ENCODE measurements at regions not wholly inside any gene's neighbourhood (a gene's known extent, or its start where the extent isn't known, plus 50 kb on each side); places are given as distances from the start of the nearest gene placed in this dataset.

DNA sequence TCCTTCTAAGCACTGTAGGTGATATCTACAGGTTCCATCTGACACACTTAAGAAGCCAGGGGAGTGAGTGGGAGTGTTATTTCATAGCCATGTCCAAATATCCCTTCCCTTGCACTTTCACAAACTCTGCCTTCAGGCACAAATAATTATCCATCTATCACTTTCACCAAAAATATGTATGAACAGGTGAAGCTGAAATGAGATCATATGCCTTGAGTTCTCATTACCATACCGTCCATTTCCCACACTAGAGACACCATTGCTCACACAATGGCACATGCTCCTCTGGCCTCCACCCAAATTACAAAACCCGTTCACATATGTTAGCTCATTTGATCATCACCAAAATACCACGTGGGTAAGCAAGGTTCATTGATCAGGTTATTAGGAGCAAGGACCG is 151.9 kb upstream of the BNIP2 start:
- H3K4me3 ChIP-seq (ENCODE audit: low read length), result no peak overlapping the region
- DNase-seq (ENCODE audit: low read depth, low spot score), result no peak

DNA sequence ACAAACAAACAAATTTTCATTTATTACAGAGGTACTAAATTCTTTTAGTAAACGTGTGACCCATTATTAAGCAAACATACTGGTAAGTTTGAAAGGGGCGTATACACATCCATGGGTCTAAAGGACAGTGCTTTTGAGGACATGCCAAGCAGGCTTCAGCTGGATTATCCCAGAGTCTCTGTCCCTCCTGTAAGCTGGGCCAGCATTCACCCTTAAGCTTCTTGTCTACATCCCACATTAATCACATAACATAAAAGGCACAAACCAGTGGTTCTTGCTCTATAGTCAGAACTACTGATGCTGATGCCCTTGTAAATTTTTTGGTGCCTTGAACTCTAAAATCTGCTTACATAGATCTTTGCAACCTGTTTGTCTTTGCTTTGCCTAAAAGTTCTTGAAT is 150.8 kb upstream of the BNIP2 start:
- no peak for DNase-seq (ENCODE audit: low read depth, low spot score)
- H3K4me3 ChIP-seq (ENCODE audit: low read length), result no peak overlapping the region

DNA sequence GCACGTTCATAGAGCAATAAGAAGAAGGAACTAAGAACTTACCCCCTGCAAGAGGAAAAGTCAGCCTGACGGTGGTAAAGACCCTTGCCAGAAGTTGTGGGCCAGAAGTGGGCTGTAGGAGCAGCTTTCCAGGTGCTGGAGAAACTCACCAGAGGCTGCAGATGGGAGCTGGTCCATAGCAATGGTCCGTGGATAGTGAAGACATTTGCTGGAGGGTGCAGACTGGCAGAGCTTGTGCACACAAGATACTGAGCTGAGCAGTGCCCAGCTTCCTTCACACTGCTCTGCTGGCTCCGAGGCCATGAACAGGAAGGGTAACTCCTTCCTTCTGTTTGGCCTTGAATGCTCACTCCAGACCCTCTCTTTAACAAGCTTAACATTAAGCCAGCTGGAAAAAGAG is 149.8 kb upstream of the BNIP2 start:
- DNase-seq (ENCODE audit: low read depth, low spot score), result no peak
- H3K4me3 ChIP-seq (ENCODE audit: low read length), result no peak overlapping the region

DNA sequence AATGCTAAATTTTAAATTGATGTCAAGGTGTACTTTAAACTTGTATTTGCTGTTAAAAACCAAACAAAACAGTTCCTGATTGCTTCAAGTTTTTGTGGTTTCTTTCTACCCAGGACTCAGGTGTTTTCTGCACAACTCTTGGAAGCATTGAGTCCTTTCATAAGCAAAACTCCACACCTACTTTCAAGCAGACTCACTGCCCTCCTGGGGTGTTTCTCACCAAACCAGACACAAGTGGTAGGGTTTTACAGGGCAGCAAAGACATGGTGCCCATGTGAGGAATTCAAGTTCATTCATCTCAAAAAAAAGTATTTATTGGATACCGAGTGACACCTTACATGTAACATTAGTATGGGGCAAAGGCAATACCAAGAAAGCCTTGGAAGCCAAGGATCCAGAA is 146.7 kb upstream of the BNIP2 start:
- peak; percentile 47 for DNase-seq (ENCODE audit: low read depth, low spot score)
- no peak overlapping the region for H3K4me3 ChIP-seq (ENCODE audit: low read length)

DNA sequence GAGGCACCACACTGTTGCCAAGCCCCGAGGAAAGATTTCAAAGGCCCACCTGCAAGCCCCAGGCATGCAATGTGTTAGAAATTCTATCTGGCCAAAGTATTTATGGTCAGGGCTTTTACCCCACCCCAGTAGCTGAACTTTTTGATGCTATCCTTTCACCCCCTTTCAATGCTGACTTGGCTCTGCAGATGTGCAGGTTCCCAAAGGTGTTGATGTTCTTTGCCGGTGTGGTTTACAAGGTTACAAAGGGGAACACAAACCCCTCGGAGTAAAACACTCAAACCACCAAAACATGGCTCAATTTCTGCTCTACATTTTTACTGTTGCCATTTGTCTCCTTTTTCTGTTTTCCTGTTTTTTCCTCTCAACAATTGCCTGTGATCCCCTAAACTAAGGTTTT is 145.4 kb upstream of the BNIP2 start:
- peak; percentile 53 for DNase-seq (ENCODE audit: low read depth, low spot score)
- H3K4me3 ChIP-seq (ENCODE audit: low read length), result no peak overlapping the region

DNA sequence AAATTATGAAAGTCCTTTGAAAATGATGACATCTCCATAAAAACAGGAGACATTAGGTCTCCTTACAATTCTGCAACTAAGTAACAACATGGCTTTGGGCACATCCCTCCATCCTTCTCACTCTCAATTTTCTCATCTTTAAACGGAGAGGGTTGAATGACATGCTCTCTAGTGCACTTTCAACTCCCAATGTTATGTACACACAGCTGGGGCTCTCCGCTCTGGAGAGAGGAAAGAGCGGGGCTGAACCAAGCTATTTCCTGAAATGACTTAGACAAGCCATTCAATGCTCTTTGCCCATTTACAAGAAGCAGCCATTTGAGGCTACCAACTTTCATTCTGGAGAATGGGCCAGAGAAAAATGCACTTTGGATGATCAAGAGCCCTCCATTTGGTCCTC is 144.2 kb upstream of the BNIP2 start:
- no peak overlapping the region for H3K4me3 ChIP-seq (ENCODE audit: low read length)
- DNase-seq (ENCODE audit: low read depth, low spot score), result no peak

DNA sequence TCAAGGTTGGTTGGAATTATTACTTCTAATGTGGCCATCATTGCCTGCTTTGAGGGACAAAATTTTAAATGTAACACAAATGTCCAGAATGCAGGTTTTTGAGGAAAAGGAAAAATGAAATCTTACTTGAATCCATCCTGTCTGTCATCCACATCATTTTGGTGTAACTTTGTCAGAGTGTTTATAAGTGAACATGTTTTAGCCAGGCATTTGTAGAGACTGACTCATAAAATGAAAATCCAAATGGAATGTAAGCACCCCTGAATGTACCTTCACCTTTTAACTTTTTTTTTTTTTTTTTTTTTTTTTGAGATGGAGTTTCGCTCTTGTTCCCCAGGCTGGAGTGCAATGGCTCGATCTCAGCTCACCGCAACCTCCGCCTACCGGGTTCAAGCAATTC is 141.8 kb upstream of the BNIP2 start:
- no peak for DNase-seq (ENCODE audit: low read depth, low spot score)
- H3K4me3 ChIP-seq (ENCODE audit: low read length), result no peak overlapping the region

DNA sequence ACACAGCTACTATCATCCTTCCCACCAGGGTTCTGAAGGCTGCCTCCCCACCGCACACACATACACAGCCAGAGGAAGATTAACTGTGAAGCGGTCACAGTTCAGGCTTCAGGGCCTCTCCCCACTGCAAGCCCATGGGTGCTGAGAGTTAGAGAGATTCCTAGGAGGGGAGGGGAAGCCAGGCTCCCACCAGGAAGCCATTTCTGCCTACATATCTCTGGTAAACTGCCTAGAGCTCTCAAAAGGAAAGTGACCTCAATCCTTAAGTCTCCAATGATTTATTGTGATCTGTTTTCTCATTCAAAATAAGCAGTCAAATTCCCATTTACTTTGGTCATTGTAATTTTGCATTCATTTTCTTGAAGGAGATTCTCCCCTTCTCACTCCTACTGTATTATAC is 141.0 kb upstream of the BNIP2 start:
- no peak overlapping the region for H3K4me3 ChIP-seq (ENCODE audit: low read length)
- no peak for DNase-seq (ENCODE audit: low read depth, low spot score)

DNA sequence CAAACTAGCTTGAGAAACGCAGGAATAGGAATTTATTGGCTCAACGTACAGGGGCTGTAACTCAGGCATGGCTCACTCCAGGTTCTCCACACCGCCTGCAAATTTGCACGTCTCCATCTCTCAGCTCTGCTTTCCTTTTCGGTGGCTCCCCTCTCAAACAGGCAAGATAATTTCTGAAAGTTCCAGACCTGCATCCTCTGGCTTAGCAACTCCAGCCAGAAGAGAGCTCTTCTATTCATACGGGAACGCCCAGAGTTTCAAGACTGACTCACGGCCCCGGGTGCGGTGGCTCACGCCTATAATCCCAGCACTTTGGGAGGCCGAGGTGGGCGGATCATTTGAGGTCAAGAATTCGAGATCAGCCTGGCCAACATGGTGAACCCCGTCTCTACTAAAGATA is 139.7 kb upstream of the BNIP2 start:
- DNase-seq (ENCODE audit: low read depth, low spot score), result no peak
- H3K4me3 ChIP-seq (ENCODE audit: low read length), result no peak overlapping the region

DNA sequence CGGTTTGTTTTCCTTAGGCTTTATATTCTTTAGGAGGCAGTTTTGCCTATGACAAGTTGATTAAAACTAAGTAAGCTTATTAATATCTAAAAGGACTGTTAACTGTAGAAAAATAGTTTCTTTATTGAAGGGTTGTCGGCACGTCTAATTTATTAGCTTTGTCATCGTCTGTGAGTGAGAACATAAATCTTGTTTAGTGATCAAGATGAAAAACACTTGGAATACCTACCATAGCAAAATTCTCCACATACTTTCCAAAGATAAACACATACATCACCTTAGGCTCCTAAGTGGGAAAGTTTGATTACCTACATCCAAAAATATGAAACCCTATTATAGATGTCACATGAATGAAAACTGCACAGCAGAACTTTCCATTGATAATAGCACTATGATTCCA is 139.1 kb upstream of the BNIP2 start:
- H3K4me3 ChIP-seq (ENCODE audit: low read length), result no peak overlapping the region
- DNase-seq (ENCODE audit: low read depth, low spot score), result no peak

DNA sequence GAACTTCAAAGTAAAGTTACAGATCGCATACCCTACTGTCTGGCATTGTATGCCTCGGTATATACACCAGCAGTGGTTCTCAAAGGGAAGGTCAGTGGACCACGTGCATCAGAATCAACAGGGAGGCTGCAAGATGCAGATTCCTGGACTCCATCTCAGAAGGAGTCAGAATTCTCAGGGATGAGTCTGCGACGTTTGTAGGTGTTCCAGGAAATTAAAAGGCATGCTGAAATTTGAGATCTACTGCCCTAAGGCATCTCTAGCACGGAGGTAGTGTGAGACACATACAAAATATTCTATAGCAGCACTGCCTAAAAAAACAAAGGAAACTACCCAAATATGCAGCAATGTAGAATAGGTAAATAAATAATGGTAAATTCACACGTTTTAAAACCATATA is 136.8 kb upstream of the BNIP2 start:
- H3K4me3 ChIP-seq (ENCODE audit: low read length), result no peak overlapping the region
- no peak for DNase-seq (ENCODE audit: low read depth, low spot score)

DNA sequence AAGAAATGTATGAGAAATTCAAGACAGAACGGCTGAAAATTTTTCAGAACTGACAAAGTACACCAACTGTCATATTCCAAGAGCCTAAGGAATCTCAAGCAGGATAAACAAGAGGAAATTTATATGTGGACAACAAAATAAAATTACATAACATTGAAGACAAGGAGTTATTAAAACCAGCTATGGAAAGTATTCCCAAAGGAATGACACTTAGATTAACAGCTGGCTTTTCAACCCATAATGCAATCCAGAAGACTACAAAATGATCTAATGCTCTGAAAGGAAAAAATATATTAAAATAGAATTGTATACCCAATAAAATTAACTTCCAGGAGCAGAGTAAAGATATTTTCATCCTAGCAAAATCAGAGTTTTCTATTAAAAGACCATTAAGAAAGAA is 132.2 kb upstream of the BNIP2 start:
- H3K4me3 ChIP-seq (ENCODE audit: low read length), result no peak overlapping the region
- no peak for DNase-seq (ENCODE audit: low read depth, low spot score)

DNA sequence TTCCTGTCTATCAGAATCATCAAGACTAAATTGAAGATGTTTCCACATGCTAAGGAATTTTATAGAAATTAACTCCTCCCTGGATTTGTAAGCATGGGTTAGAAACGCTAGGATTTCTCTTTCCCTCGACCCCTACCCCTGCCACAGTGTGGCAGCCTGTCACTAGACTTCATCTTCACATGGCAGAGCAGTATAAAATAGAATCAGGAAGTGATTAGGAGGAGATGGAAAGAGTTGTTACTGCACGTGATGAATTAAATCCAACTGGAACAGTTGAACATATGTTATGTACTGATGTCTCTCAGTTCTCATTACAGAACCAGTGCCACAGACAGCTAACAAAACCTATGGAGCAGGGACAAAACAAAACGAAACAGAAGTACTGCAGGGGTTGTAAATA is 130.0 kb upstream of the BNIP2 start:
- no peak for DNase-seq (ENCODE audit: low read depth, low spot score)
- no peak overlapping the region for H3K4me3 ChIP-seq (ENCODE audit: low read length)

DNA sequence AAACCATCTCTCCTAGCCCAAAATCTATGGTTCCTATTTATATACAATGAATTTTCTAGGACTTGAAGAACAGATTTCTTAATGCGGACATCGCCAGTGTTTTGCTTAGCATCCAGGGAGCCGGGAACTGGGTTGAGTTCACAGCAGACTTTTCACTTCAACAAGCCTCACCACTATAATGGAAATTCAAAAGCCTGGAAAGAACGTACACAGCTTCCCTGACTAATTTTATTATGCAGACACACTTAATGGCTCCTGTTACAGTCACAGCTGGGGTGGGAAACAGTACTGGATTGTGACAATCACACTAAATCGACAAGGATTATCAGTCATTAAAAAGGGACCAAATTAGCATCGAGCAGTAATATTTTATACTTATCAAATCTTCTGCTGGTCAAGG is 129.2 kb upstream of the BNIP2 start:
- H3K4me3 ChIP-seq (ENCODE audit: low read length), result no peak overlapping the region
- no peak for DNase-seq (ENCODE audit: low read depth, low spot score)

DNA sequence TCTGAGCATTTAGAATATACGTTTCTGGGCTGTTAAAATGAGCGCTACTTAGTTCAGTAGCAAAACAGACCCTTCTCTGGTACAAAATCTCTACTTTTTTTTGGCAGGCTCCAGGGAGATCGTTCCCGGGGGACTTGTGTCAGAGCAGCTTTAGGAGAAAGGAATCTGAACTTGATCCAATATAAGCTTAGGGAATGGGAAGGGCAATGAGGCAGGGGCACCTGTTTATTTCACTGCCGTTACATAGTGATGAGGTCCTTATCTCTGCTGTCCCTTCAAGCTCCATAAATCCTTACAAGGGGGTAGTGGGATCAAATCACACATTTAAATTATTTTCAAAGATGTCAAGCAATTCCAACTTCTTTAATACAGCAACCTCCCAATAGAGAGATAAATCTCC is 128.7 kb upstream of the BNIP2 start:
- no peak overlapping the region for H3K4me3 ChIP-seq (ENCODE audit: low read length)
- no peak for DNase-seq (ENCODE audit: low read depth, low spot score)

DNA sequence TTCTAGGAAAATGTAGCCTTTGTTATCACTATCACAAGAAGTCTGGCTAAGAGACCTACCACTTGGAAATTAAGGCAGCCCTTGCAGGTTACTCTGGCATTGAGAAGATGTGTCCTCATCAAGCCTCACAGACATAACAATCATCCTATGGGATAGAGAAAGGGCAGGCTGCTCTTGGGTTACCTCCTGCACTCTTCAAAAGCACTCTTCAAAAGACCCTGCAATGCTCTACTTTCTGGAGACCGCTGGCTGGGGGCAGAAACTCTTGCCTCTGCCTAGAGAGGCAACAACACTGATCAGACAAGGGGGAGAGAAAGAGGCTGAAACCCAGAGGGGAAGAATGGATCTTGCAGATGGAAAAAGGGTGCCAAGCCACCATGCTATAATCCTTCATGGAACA is 127.9 kb upstream of the BNIP2 start:
- no peak for DNase-seq (ENCODE audit: low read depth, low spot score)
- no peak overlapping the region for H3K4me3 ChIP-seq (ENCODE audit: low read length)

DNA sequence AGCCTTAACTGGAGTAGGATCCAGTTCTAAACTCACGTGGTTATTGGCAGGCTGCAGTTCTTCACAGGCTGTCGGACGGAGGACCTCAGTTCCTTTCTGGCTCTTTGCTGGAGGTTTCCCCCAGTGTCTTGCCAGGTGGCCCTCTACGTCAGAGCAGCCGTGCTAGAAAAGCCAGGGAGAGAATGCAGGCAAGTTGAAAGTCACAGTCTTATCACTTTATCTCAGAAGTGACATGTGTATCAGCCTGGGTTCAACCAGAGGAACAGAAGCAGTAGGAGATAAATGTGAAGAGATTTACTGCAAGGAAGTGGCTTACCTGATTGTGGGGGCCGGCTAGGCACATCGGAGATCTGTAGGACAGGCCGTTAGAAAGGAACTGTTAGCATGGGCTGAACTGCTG is 125.3 kb upstream of the BNIP2 start:
- H3K4me3 ChIP-seq (ENCODE audit: low read length), result peak overlapping the region; percentile 63
- DNase-seq (ENCODE audit: low read depth, low spot score), result peak; percentile 100

DNA sequence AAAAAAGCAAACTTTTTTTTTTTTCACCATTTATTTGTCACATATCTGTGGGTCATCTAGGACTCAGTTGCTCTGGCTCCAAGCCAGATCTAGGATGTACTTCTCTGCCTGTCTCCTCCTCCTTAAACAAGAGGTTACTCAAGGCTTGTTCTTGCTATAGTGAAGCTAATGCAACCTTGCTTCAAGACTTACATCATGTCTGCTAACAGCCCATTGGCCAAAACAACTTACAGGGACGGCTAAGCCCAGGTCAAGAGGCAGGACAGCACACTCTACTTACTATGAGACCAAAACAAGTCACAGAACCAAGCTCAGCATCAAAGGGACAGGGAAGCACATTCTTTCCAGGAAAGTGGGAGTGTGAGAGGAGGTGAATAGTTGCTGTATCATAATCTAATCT is 123.8 kb upstream of the BNIP2 start:
- H3K4me3 ChIP-seq (ENCODE audit: low read length), result peak overlapping the region; percentile 63
- peak; percentile 78 for DNase-seq (ENCODE audit: low read depth, low spot score)

DNA sequence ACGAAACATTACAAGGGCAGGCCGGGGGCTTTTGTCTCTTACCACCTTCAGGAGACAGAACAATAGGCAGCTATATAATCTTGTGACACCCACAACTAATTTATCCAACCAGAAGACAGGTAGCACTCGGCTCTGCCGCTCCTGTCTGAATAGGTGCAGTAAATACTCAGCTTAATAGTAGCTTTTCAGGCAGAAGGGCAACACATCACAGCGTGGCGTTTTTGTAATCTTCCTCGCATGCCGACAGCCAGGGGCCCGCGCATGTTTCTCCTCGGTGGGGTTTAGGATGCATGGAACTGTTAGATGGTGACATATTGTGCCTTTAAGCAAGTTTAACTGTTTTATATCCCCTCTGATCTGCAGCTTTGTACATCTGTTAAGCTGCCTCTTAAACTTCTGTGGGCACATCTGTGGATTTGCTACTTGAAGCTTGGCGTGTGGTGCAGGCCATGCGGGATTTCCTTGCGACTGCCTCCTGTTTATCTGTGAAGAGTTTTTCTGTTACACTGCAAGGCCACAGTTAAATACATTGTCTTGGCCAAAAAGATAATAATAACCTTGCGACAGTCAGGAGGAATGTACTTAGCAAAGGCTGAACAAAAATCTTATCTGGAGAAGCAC is 123.2 kb upstream of the BNIP2 start:
- peak; percentile 91 for DNase-seq (ENCODE audit: low read depth, low spot score)

DNA sequence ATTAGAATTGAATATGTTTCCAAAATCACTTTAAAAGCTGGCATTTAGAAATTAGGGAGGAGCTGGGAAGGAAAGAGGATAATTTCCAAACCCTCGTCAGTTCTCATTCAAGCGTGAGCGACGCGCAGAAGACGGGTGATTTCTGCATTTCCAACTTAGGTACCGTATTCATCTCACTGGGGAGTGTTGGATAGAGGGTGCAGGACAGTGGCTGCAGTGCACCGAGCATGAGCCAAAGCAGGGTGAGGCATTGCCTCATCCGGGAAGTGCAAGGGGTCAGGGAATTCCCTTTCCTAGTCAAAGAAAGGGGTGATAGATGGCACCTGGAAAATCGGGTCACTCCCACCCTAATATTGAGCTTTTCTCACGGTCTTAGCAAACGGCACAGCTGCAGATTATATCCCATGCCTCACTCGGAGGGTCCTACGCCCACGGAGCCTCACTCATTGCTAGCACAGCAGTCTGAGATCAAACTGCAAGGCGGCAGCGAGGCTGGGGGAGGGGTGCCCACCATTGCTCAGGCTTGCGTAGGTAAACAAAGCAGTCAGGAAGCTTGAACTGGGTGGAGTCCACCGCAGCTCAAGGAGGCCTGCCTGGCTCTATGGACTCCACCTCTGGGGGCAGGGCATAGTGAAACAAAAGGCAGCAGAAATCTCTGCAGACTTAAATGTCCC is 114.3 kb upstream of the BNIP2 start:
- peak; percentile 94 for DNase-seq (ENCODE audit: low read depth, low spot score)
- peak overlapping the region; percentile 49 for H3K4me3 ChIP-seq (ENCODE audit: low read length)

More for the DNA sequence above, 123.2 kb upstream of the BNIP2 start:
- peak overlapping the region; percentile 63 for H3K4me3 ChIP-seq (ENCODE audit: low read length)

DNA sequence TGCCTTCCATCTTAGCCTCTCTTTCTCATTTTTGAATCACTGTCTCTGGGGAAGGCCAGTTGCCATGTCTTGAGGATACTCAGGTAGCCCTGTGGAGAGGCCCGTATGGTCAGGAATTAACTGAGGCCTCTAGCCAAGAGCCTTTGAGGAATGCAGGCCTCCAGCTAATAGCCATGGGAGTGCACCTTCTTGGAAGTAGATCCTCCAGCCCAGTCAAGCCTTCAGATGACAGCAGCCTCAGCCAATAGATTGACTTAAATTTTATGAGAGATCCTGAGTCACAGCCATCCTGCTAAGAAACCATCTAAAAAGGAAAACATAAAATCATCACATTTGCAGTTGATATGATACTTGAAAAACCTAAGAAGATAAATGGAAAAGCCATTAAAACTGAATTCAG is 112.5 kb upstream of the BNIP2 start:
- no peak overlapping the region for H3K4me3 ChIP-seq (ENCODE audit: low read length)
- DNase-seq (ENCODE audit: low read depth, low spot score), result no peak
